Glomerular visceral epithelial cell (primary cell): ENCODE measurements at regions not wholly inside any gene's neighbourhood (a gene's known extent, or its start where the extent isn't known, plus 50 kb on each side); places are given as distances from the start of the nearest gene placed in this dataset.

Source experiments
- DNase-seq: peaks from one replicate; pipeline ENCODE4 v3.0.0-alpha.2; 2016; ENCODE audit errors: extremely low spot score

GRCh38 chr6:165986914-165987482, 180.7 kb downstream of the TBXT start:
- no peak for DNase-seq

- DNase-seq = no peak
These were observed 181.2 kb downstream of the TBXT start for GRCh38 chr6:165986311-165986913.

GRCh38 chr6:165985806-165986299, 181.8 kb downstream of the TBXT start:
- DNase-seq = no peak

DNA sequence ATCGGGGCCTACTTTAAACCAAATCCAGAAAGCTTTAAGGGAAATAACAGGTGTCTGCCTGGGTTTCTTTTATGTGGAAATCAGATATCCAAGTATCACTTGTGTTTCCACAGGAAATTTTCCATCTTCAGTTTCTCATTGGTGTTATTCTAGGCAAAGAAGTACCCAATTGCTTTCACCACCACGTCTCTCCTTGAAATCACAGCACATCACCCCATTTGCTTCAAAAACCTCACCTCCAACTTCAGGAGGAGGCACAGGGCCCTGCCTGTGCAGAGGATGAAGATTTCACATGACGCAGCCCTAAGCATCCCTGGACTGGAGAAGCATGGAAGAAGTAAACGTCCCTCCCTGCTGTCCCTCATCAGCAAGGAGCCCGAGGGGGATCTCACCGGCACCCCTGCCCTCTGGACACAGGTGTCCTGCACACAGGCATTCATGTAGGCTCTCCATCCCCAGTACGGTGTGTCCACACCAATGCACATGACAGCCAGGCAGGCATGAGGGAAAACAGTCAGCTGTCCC, 182.3 kb downstream of the TBXT start:
- DNase-seq = no peak

DNA sequence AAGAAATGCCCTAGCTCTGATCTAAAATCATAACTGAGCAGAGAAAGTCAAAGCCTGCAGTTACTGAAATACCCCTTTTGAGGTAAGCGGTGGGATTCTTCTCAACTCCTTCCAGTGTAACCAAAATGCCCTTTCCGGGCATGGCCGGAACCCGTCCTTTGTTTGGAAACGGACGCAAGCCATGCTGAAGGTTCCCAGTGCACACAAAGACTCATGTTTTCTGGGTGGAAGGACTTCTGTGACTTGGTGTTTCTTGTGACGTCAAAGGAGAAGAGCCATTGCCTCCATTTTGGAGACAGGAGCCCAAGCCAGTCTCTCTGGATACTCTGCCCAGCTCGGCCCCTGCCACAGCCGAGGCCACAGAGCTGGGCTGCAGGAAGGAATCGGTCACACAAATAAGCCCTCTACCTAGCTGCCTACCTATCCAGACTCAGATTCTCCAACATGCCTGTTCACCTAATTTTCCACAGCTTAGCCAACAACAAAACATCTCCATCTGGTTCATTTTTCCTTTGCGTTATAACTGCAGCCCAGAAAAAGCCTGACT, 182.8 kb downstream of the TBXT start:
- no peak for DNase-seq

DNA sequence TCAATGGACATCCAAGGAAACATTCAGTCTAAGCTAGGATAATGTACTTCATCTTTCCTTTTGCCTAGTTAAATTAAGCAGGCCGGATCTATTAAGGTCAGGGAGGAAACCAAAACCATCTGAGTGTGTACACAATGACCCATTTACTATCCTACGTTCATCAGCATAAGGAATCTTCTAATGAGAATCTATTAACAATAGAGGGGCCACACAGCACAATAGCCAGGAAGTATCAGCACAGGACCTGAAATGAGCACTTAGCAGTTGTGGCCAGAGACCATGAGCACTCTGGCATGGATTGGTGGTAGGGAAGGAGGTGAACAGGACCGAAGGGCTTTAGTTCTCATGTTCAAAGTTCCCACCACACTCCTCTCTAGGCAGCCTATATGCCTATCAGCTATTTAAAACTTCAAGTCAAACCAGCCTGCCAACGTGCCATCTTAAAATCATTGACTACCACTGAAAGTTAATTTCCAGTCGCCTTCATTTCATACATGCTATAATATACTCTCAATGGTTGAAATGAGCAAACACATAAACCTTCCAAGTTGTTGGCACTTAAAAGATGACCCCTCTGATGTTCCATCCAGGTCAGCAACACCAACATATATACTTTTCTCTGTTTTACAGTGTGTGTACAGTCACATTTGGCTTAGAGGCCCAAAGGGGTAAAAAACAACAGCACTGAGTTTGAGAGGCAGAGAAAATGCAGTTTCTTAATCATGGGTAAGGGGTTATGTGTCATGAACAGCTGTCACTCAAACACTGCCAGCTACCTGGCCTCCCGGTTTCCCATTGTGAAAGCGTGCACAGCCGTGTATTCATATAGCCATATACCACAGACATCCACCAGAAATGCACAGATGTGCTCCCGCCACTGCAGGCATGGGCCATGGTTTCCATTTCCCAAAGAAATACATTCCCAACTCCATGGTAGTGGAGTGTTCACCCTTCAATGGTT, 184.3 kb downstream of the TBXT start:
- DNase-seq = no peak

- no peak for DNase-seq
These were observed 189.2 kb downstream of the TBXT start for GRCh38 chr6:165978476-165978875.

GRCh38 chr6:165976684-165977083, 191.0 kb downstream of the TBXT start:
- no peak for DNase-seq

DNA sequence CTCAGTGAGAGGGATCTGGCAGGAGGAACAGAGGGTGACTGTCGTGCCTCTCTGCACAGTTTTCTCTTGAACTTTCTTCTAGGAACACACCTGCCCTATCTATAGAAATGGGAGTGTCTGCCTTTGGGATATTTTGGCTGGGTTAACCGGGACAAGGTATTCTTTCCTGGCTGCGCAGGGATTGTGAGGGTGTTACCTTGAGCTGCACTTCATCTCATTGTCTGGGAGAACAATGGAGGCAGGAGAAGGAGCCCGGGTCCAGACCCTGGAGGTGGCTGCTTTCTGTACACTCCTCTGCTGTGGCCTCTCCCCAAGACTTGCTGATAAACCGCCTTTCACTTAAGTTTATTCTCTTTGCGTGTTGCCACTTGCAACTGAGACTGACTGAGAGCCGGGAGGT, 192.8 kb downstream of the TBXT start:
- no peak for DNase-seq

- DNase-seq = no peak
These were observed 194.2 kb downstream of the TBXT start for GRCh38 chr6:165973473-165973872.

DNA sequence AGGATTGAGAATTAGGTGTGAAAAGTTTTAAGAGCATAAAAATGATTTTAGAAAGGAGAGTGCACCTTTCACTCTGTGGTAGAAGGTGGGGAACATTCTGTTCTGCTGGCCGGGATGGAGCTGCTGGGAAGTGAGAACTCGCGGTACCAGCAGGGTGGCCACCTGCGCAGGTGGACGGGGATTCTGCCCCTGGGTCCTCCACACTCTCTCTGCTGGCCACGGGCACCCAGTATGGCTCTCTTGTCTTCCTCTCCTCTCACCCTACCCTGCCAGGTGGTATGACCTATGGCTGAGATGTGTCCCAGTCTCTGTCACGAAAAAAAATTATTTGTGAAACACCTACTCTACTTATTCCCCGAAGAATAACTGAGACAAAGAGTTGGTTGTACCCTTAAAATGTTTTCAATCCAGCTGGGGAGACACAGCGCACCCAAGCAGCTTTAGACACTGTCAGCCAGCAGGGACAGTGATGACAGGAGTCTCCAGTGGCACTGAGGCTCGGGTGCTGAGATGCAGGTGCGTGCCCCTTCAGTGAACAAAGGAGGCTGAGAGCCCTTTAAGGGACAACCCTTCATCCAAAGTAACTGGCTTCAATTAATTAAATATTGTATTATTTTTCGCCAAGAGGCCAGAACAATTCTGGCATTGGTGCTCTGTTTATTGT, 195.4 kb downstream of the TBXT start:
- DNase-seq = no peak

- DNase-seq = no peak
These were observed 196.4 kb downstream of the TBXT start for GRCh38 chr6:165971202-165971601.

DNA sequence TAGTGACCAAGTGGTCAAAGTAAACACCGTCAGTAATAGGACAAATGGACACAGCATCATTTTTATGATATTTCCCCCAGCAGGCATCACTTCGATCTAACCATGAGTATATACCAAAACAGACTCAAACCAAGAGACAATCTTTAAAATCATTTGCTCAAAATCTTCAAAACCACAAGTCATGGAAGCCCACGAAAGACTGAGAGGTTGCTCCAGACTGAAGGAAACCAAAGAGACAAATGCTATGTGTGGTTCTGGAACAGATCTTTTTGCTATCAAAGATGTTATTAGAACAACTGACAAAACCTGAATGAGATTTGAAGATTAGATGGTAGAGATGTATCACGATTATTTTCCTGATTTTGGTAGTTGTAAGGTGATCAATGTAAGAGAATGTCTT, 197.7 kb downstream of the TBXT start:
- no peak for DNase-seq

- no peak for DNase-seq
These were observed 198.5 kb downstream of the TBXT start for GRCh38 chr6:165969184-165969583.

DNA sequence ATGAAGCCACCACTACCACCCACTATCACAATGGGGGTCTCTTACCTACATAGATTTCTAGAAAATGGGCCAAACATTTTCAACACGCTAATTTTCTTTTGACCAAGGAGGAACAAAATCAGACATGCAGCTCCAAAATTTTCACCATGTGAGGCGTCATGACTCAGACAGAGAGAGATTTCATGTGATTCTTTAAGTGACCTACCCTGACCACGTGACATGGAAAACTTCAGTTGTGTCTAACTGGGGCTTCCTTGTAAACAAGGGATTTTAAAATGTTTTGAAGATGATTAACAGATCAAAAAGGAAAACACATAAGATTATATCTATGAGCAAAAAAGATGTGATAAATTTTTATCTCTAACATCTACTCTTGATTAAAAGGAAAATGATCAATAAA, 199.2 kb downstream of the TBXT start:
- no peak for DNase-seq

GRCh38 chr6:165967810-165968407, 199.7 kb downstream of the TBXT start:
- DNase-seq = peak; percentile 7

GRCh38 chr6:165963750-165964149, 203.9 kb downstream of the TBXT start:
- DNase-seq = no peak

DNA sequence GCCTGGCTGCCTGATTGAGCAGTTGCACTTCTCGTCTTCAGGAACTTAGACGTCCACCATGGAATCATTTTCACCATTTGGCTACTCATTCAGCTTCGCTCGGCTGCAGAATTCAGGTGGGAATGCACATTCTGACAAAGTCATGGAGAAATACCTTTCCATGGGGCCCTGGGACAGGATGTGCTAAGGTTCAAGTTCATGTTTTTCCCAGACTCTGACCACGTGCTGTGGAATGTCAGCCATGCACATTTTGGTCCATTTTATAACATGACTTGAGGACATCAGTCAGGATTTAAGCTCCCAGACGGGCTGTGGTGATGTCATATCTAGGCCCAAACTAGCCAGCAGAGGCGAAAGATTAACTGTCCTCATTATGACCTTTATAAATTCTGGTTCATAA, 205.3 kb downstream of the TBXT start:
- DNase-seq = no peak

DNA sequence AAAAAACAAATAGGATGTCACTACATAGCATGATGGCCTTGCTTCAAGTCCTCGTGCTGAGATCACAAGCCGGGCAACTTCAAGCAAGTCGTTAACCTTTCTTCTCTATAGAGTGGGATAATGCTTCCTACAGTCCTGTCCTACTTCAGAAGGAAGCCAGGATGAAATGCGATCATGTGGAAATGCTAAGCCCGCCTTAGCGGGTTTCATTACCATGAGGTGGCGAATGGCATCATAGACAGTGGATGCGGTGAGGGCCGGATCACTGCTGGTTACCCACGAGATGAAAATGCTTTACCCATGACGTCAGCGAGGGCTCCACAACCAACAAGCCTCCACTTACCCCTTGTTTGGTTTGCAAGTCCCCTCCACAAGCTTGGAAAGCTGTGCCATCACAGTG, 206.4 kb downstream of the TBXT start:
- no peak for DNase-seq

DNA sequence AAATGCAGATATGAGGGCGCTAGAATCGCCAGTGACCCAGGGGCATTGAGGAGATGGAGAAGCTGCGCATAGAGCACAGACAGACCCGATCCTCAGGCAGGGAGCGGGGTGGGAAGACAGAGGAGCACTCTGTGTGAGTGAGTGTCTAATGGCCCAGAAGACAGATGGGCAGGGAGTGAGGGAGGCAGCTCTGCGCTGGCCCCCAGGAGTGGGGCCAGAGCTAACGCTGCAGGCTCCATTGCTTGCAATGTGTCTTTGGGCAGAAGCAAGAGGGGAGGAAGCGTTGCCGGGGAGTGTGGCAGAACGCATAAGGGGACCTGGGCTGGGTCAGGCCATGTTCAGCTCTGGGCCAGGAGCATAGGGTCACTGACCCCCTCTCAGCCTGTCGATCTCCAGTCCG, 207.0 kb downstream of the TBXT start:
- DNase-seq = no peak

DNA sequence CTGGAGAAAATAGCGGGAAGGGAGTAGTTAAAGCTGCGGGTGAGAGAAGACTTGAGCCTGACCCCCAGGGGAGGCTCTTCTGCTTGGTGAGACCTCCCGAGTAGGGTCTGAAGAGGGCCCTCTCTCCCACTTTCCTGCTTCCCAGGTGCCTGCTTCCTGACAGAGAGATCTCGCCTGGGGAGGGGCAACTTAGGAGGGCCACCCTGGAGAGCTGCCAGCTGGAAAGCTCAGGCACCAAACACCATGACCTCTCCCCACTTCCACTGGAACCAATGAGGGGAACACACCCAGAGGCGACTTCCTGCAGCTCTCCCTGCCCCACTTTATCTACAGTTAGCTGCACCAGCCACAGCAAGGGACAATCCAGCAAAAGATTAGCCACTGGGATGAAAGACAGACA, 208.0 kb downstream of the TBXT start:
- DNase-seq = no peak
